Kidney (tissue), 13 donors: ENCODE measurements at regions not wholly inside any gene's neighbourhood (a gene's known extent, or its start where the extent isn't known, plus 50 kb on each side); places are given as distances from the start of the nearest gene placed in this dataset.

ENCODE experiments used
- DNase-seq, 5 donors: peaks; one replicate each; pipeline ENCODE4 v3.0.0-alpha.2; 2013 to 2020
- FAIRE-seq: peaks from 2 replicates; lab custom pipeline; 2012; peaks lifted over from hg19 to GRCh38; lab: Jason Lieb, UNC
- H3K27ac ChIP-seq, 2 donors: one replicate each; pipeline ENCODE4 v1.7.0; 2013; ENCODE audit warnings: low read depth in 2 of 2, low read length in 2 of 2, inconsistent platforms in 1 of 2
- H3K27me3 ChIP-seq: one replicate; pipeline ENCODE4 v1.7.1; 2013; ENCODE audit warnings: low read length, inconsistent platforms; ENCODE audit not compliant: control insufficient read depth, insufficient read depth
- H3K36me3 ChIP-seq, 3 donors: one replicate each; pipeline versions ENCODE4 v1.7.0 to v1.7.1; 2013; ENCODE audit warnings: low read length in 3 of 3, control low read depth in 1 of 3, inconsistent platforms in 1 of 3; ENCODE audit not compliant: insufficient read depth in 3 of 3, control insufficient read depth in 2 of 3
- H3K4me1 ChIP-seq, 3 donors: one replicate each; pipeline versions ENCODE4 v1.7.0 to v1.7.1; 2013; ENCODE audit warnings: low read length in 3 of 3, inconsistent platforms in 1 of 3, low read depth in 1 of 3; ENCODE audit not compliant: control insufficient read depth in 2 of 3, insufficient read depth in 2 of 3
- H3K4me3 ChIP-seq, 3 donors: one replicate each; pipeline versions ENCODE4 v1.7.0 to v1.8.1; 2013; ENCODE audit warnings: low read length in 3 of 3, control low read depth in 1 of 3, inconsistent platforms in 1 of 3
- H3K9ac ChIP-seq, 3 donors: one replicate each; pipeline versions ENCODE4 v1.7.0 to v1.7.1; 2013; ENCODE audit warnings: low read length in 3 of 3, control low read depth in 1 of 3, inconsistent platforms in 1 of 3
- H3K9me3 ChIP-seq, 3 donors: one replicate each; pipeline versions ENCODE4 v1.7.0 to v1.7.1; 2013; ENCODE audit warnings: low read length in 3 of 3, control low read depth in 1 of 3, inconsistent platforms in 1 of 3; ENCODE audit not compliant: control insufficient read depth in 2 of 3, insufficient read depth in 1 of 3
- intact Hi-C: fragments of 100-400 bp; cut with DNase I; formaldehyde crosslinking; loops from one replicate; pipeline ENCODE4 v1.11.1; 2022
- TF ChIP-seq, protein P1 (sequence below): IDR thresholded peaks from 3 replicates; pipeline ENCODE4 v1.5.1; 2012; ENCODE audit warnings: mild to moderate bottlenecking, moderate library complexity, borderline replicate concordance; ENCODE audit not compliant: insufficient read depth; ENCODE audit errors: extremely low read depth
- donor health status: control.
- donor health status: control.
- donor health status: control.
- donor health status: control.
- donor health status: control.
- donor health status: DM: yes; HTN: yes; CAD: no.
- donor health status: Normal renal cell carcinoma (clear cell type).

DNA sequence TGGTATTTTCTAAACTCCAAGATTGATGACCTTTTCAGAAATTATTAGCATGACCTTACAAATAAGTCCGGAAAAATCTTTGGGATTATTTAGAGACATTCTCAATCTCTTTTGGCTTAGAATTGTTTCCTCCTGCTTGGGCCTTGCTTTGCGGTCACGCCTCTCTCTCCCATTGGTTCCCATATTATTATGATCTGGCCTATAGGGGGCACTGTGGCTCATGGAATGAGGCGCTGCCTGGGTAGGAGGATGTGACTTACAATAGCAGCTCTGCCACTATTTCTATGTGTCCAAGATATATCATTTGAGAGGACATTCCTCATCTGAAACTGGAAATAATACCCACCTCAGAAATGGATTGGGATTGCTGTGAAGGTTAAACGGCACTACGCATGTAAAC lies 464.9 kb downstream of the MFSD1 start:
- DNase-seq (peak in 4 of 5 donors; percentile 58 to 76 (median 63)), FAIRE-seq (no peak)
- H3K9ac ChIP-seq = no peak overlapping the region
- TF ChIP-seq, protein P1, sequence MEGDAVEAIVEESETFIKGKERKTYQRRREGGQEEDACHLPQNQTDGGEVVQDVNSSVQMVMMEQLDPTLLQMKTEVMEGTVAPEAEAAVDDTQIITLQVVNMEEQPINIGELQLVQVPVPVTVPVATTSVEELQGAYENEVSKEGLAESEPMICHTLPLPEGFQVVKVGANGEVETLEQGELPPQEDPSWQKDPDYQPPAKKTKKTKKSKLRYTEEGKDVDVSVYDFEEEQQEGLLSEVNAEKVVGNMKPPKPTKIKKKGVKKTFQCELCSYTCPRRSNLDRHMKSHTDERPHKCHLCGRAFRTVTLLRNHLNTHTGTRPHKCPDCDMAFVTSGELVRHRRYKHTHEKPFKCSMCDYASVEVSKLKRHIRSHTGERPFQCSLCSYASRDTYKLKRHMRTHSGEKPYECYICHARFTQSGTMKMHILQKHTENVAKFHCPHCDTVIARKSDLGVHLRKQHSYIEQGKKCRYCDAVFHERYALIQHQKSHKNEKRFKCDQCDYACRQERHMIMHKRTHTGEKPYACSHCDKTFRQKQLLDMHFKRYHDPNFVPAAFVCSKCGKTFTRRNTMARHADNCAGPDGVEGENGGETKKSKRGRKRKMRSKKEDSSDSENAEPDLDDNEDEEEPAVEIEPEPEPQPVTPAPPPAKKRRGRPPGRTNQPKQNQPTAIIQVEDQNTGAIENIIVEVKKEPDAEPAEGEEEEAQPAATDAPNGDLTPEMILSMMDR = peak; percentile 11
- H3K36me3 ChIP-seq = no peaks in the 10 kb centered on the region
- no peaks in the 10 kb centered on the region for H3K9me3 ChIP-seq
- H3K4me1 ChIP-seq = no peaks in the 10 kb centered on the region
- intact Hi-C loops = loop anchor here (10.0 kb wide), 1 partner anchor 538 kb away; no protein-coding TSS in a partner anchor
- no peak overlapping the region for H3K27ac ChIP-seq
- H3K4me3 ChIP-seq = no peak overlapping the region
- H3K27me3 ChIP-seq = no peaks in the 10 kb centered on the region

DNA sequence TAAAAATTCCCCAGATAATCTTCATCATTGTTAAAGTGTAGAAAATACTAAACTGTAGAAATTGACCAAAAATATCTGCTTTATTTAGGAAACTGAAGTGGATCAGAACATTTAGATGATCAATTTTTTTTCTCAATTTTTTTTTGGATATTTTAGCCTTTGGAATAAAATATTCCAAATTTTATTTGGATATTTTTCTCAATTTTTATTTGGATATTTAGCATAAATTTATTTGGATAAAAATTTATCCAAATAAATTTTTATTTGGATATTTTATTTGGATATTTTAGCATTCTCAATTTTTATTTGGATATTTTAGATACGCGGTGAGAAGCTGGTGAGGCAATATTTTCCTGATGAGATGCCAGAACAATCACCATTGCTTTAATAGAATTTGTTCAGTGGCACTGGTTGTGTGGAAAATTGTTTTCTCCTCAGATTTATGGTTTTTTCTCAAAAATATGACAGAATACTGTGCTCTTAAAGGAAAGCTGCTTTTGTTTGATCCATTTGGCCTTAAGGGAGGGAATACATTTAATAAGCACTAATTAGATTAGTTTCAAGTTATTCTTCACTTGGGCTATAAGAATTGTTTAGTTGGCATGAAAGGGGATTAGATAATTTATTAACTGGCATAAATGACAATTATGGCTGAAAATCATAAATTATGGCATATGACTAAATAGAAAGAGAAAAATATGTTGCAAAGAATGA lies 470.1 kb downstream of the MFSD1 start:
- Histone ChIP-seq H3K27ac (no peak overlapping the region), H3K9me3 (no peaks in the 10 kb centered on the region), H3K4me3 (no peak overlapping the region), H3K27me3 (no peaks in the 10 kb centered on the region), H3K9ac (no peak overlapping the region), H3K36me3 (no peaks in the 10 kb centered on the region), H3K4me1 (no peaks in the 10 kb centered on the region)
- FAIRE-seq (peak; percentile 94), DNase-seq (no peak)
- intact Hi-C loops = no loop called here
- TF ChIP-seq, protein P1 = no peak

DNA sequence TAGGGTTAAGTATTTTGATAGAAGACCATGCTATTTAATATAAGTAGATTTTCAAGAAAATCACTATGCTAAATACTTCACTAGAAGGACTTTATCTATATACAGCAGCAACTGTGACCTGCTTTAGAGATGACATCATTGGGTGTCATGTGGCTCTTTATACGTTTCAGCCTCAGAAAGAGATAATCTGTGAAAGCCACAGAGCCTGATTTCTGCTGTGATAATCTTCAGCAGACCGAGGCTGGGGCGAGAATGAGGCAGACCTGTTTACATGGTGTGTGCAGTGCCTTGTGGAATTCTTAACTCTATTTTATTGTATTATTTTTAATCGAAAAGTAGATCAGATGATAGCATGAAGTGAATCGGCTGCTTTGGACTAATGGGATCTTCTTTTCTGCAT lies 471.2 kb downstream of the MFSD1 start:
- Histone ChIP-seq H3K9ac (no peak overlapping the region), H3K9me3 (no peaks in the 10 kb centered on the region), H3K27me3 (no peaks in the 10 kb centered on the region), H3K4me3 (no peak overlapping the region), H3K36me3 (no peaks in the 10 kb centered on the region), H3K4me1 (no peaks in the 10 kb centered on the region), H3K27ac (no peak overlapping the region)
- DNase-seq (no peak), FAIRE-seq (no peak)
- intact Hi-C loops = no loop called here
- TF ChIP-seq, protein P1 = no peak
